Caco-2 (cell line): ENCODE measurements at regions not wholly inside any gene's neighbourhood (a gene's known extent, or its start where the extent isn't known, plus 50 kb on each side); places are given as distances from the start of the nearest gene placed in this dataset.

ENCODE experiments used
- BruUV-seq: library from RNA; stranded (reverse); fragments of 400-500 nt; replicated peaks from 2 replicates; lab custom pipeline; 2021; lab: Mats Ljungman, UMichigan
- CTCF ChIA-PET: fragments of 300-600 bp; sonication (Branson Sonifier 250); formaldehyde crosslinking; loops from one replicate; lab custom pipeline; 2022; ENCODE audit warnings: antibody characterized with exemption; lab: Charles Lee
- POLR2A ChIA-PET: fragments of 300-600 bp; sonication (Branson Sonifier 250); formaldehyde crosslinking; loops from one replicate; lab custom pipeline; 2022; ENCODE audit warnings: antibody characterized with exemption; lab: Charles Lee
- DNase-seq, 2 experiments: peaks; one replicate each; pipeline versions ENCODE4 v3.0.0 to v3.0.0-alpha.2; 2020 to 2022
- H3K27me3 ChIP-seq: replicated peaks from 2 replicates; pipeline ENCODE4 v1.6.0; 2011; ENCODE audit warnings: low read length; ENCODE audit not compliant: control insufficient read depth, insufficient read depth
- H3K36me3 ChIP-seq: 2 replicates; pipeline ENCODE4 v1.5.1; 2011; ENCODE audit warnings: low read length; ENCODE audit not compliant: control insufficient read depth, insufficient read depth
- H3K4me1 ChIP-seq: fragments of 250-450 bp; sonication (Bioruptor Pico); 2 replicates; pipeline ENCODE4 v1.5.1; 2020; ENCODE audit warnings: mild to moderate bottlenecking
- H3K4me3 ChIP-seq: 2 replicates; pipeline ENCODE4 v1.5.1; 2011; ENCODE audit warnings: low read depth, mild to moderate bottlenecking, control low read depth, low read length
- H3K9me3 ChIP-seq: fragments of 250-450 bp; sonication (Bioruptor Pico); 2 replicates; pipeline ENCODE4 v1.5.1; 2020; ENCODE audit warnings: mild to moderate bottlenecking, moderate library complexity
- H3K27ac Mint-ChIP-seq: one replicate; pipeline ENCODE4 v1.8.0; 2022; ENCODE audit warnings: mixed read lengths; ENCODE audit not compliant: unreplicated experiment
- H3K27me3 Mint-ChIP-seq: one replicate; pipeline ENCODE4 v1.8.0; 2022; ENCODE audit warnings: mixed read lengths; ENCODE audit not compliant: insufficient read depth, unreplicated experiment
- H3K36me3 Mint-ChIP-seq: one replicate; pipeline ENCODE4 v1.8.0; 2022; ENCODE audit warnings: mild to moderate bottlenecking, mixed read lengths; ENCODE audit not compliant: insufficient read depth, unreplicated experiment
- H3K4me1 Mint-ChIP-seq: one replicate; pipeline ENCODE4 v1.8.0; 2022; ENCODE audit warnings: low read depth, mixed read lengths; ENCODE audit not compliant: unreplicated experiment
- H3K4me3 Mint-ChIP-seq: one replicate; pipeline ENCODE4 v1.8.0; 2022; ENCODE audit warnings: mild to moderate bottlenecking, moderate library complexity, mixed read lengths; ENCODE audit not compliant: unreplicated experiment
- H3K9me3 Mint-ChIP-seq: one replicate; pipeline ENCODE4 v1.8.0; 2022; ENCODE audit warnings: mixed read lengths; ENCODE audit not compliant: unreplicated experiment
- intact Hi-C: fragments of 100-400 bp; cut with micrococcal nuclease; formaldehyde crosslinking; loops from one replicate; pipeline ENCODE4 v1.10.0; 2022; ENCODE audit not compliant: unreplicated experiment
- TF ChIP-seq, protein P1 (sequence below), 2 experiments: fragments of 200-600 bp in 1 of 2; IDR thresholded peaks; 1 replicate in 1 of 2; 2 replicates in 1 of 2; pipeline versions ENCODE4 v1.5.1 to v1.8.0; 2011 to 2022; ENCODE audit warnings: antibody characterized with exemption in 1 of 2, control low read depth in 1 of 2, inconsistent platforms in 1 of 2, low read depth in 1 of 2, low read length in 1 of 2, mild to moderate bottlenecking in 1 of 2, moderate library complexity in 1 of 2; ENCODE audit not compliant: insufficient read depth in 1 of 2, severe bottlenecking in 1 of 2, unreplicated experiment in 1 of 2

DNA sequence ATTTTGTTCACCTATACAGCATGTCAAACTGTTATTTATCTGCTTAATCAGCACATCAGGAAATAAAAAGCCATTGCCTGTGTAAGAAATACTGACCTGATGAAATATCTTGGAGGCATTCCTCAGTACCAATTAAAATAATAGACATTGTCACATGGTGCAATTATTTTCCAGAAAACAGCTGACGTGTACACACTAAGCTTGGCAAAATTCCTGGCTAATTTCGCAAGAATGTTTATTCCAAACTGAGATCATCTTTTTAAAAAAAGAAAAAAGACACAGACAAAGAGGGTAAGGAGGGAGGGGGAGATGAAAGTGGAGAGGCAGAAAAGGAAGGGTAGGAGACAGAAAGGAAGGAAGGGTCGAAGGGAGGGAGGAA lies 61.9 kb upstream of the NFKB1 start:
- no peaks in the 10 kb centered on the region for H3K9me3 Mint-ChIP-seq
- no TSS peak for BruUV-seq
- TF ChIP-seq, protein P1, sequence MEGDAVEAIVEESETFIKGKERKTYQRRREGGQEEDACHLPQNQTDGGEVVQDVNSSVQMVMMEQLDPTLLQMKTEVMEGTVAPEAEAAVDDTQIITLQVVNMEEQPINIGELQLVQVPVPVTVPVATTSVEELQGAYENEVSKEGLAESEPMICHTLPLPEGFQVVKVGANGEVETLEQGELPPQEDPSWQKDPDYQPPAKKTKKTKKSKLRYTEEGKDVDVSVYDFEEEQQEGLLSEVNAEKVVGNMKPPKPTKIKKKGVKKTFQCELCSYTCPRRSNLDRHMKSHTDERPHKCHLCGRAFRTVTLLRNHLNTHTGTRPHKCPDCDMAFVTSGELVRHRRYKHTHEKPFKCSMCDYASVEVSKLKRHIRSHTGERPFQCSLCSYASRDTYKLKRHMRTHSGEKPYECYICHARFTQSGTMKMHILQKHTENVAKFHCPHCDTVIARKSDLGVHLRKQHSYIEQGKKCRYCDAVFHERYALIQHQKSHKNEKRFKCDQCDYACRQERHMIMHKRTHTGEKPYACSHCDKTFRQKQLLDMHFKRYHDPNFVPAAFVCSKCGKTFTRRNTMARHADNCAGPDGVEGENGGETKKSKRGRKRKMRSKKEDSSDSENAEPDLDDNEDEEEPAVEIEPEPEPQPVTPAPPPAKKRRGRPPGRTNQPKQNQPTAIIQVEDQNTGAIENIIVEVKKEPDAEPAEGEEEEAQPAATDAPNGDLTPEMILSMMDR (IDR thresholded peaks at IDR 0.05; ENCODE audit: insufficient read depth in 1 of 2, low read depth in 1 of 2, low read length in 1 of 2, severe bottlenecking in 1 of 2, unreplicated experiment in 1 of 2), result no peak
- Histone ChIP-seq H3K9me3 (peaks cover 8% of the 10 kb centered on the region; the same call in 1 of the 2 replicates), H3K27me3 (no peaks in the 10 kb centered on the region), H3K4me3 (no peak overlapping the region), H3K4me1 (peaks cover 50% of the 10 kb centered on the region), H3K36me3 (no peaks in the 10 kb centered on the region)
- H3K4me3 Mint-ChIP-seq, result peak overlapping the region; percentile 28
- intact Hi-C loops, result no loop called here
- H3K4me1 Mint-ChIP-seq, result peaks cover 48% of the 10 kb centered on the region
- ChIA-PET POLR2A (interaction anchor here (0.6 kb wide), 1 partner anchor 682 kb away, joined by 3 read pairs; no protein-coding TSS in a partner anchor), CTCF (no interaction called here)
- peak overlapping the region; percentile 53 for H3K27ac Mint-ChIP-seq
- no peak for DNase-seq
- H3K36me3 Mint-ChIP-seq, result peaks cover 4% of the 10 kb centered on the region
- H3K27me3 Mint-ChIP-seq, result no peaks in the 10 kb centered on the region

DNA sequence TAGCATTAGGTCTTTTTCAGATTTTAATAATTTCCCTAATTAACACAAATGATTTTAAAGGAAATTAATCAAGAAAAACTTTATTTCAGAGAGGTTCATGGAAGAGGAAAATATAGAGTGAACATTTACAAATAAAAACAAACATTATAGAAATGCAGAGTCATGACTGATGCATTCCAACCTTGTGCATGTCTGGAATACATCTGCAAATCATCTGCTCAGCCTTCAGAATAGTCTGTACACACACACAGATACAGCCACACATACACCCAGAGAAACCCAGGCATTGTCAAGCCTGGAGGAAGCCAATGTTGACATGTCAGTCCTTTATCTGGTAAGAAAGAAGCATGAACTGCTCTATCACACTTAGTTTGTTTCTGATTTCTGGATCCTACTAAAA lies 61.3 kb upstream of the NFKB1 start:
- no peaks in the 10 kb centered on the region for H3K27me3 ChIP-seq
- no peaks in the 10 kb centered on the region for H3K27me3 Mint-ChIP-seq
- no peaks in the 10 kb centered on the region for H3K9me3 Mint-ChIP-seq
- H3K4me1 Mint-ChIP-seq, result peaks cover 49% of the 10 kb centered on the region
- H3K4me1 ChIP-seq, result peaks cover 56% of the 10 kb centered on the region
- no peaks in the 10 kb centered on the region for H3K36me3 ChIP-seq
- no TSS peak for BruUV-seq
- H3K27ac Mint-ChIP-seq, result peak overlapping the region; percentile 53
- no peak overlapping the region for H3K4me3 Mint-ChIP-seq
- peaks cover 4% of the 10 kb centered on the region for H3K36me3 Mint-ChIP-seq
- intact Hi-C loops, result loop anchor here (5.0 kb wide), 1 partner anchor 387 kb away; the partner anchor contains the start of gene UBE2D3
- no peak for DNase-seq
- no peak overlapping the region for H3K4me3 ChIP-seq
- CTCF ChIA-PET, result no interaction called here
- H3K9me3 ChIP-seq, result peaks cover 2% of the 10 kb centered on the region; the same call in 1 of the 2 replicates
- TF ChIP-seq, protein P1 (IDR thresholded peaks at IDR 0.05; ENCODE audit: insufficient read depth in 1 of 2, low read depth in 1 of 2, low read length in 1 of 2, severe bottlenecking in 1 of 2, unreplicated experiment in 1 of 2), result no peak
- POLR2A ChIA-PET, result no interaction called here

DNA sequence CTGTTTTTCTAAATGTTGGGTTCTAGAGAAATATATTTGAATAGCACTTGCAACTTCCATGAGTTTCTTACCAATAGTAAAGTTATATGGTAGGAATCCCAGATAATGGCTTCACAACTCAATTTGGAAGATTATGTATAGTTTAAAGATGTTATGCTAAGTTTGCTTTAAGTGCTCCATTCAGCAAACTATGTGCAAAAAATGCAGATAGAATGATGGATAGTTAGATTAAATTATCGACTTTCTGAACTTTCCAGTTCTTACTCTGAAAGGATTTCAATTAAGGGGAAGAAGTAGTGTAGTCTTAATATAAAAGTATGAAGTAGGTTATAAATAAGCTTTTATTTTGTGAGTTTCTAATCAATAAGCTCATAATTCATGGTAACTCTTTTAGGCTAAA lies 60.7 kb upstream of the NFKB1 start:
- H3K4me3 ChIP-seq, result no peak overlapping the region
- POLR2A ChIA-PET, result no interaction called here
- H3K4me3 Mint-ChIP-seq, result no peak overlapping the region
- peaks cover 56% of the 10 kb centered on the region for H3K4me1 ChIP-seq
- peaks cover 4% of the 10 kb centered on the region for H3K36me3 Mint-ChIP-seq
- no peaks in the 10 kb centered on the region for H3K36me3 ChIP-seq
- H3K9me3 Mint-ChIP-seq, result no peaks in the 10 kb centered on the region
- no peak for DNase-seq
- no peak overlapping the region for H3K27ac Mint-ChIP-seq
- H3K27me3 Mint-ChIP-seq, result no peaks in the 10 kb centered on the region
- intact Hi-C loops, result loop anchor here (5.0 kb wide), 1 partner anchor 387 kb away; the partner anchor contains the start of gene UBE2D3
- BruUV-seq, result no TSS peak
- no peaks in the 10 kb centered on the region for H3K27me3 ChIP-seq
- no peaks in the 10 kb centered on the region for H3K9me3 ChIP-seq
- peaks cover 49% of the 10 kb centered on the region for H3K4me1 Mint-ChIP-seq
- TF ChIP-seq, protein P1 (IDR thresholded peaks at IDR 0.05; ENCODE audit: insufficient read depth in 1 of 2, low read depth in 1 of 2, low read length in 1 of 2, severe bottlenecking in 1 of 2, unreplicated experiment in 1 of 2), result no peak
- CTCF ChIA-PET, result no interaction called here
